Chondrocyte (in vitro differentiated cells): ENCODE measurements at regions not wholly inside any gene's neighbourhood (a gene's known extent, or its start where the extent isn't known, plus 50 kb on each side); places are given as distances from the start of the nearest gene placed in this dataset.

ENCODE experiments used
- DNase-seq: peaks from one replicate; pipeline ENCODE4 v3.0.0; 2021; ENCODE audit warnings: mixed read lengths, low spot score
- H3K27ac Mint-ChIP-seq: one replicate; pipeline ENCODE4 v1.8.0; 2021; ENCODE audit warnings: mild to moderate bottlenecking, moderate library complexity, mixed read lengths; ENCODE audit not compliant: unreplicated experiment
- H3K27me3 Mint-ChIP-seq: 2 replicates; pipeline ENCODE4 v1.8.0; 2021; ENCODE audit warnings: low read depth, mixed read lengths
- H3K36me3 Mint-ChIP-seq: 2 replicates; pipeline ENCODE4 v1.8.0; 2021; ENCODE audit warnings: low read depth, mixed read lengths
- H3K4me1 Mint-ChIP-seq: 2 replicates; pipeline ENCODE4 v1.8.0; 2021; ENCODE audit warnings: low read depth, mild to moderate bottlenecking, mixed read lengths
- H3K4me3 Mint-ChIP-seq: one replicate; pipeline ENCODE4 v1.8.0; 2021; ENCODE audit warnings: mild to moderate bottlenecking, moderate library complexity, mixed read lengths; ENCODE audit not compliant: unreplicated experiment
- H3K9me3 Mint-ChIP-seq: 2 replicates; pipeline ENCODE4 v1.8.0; 2021; ENCODE audit warnings: low read depth, mixed read lengths
- TF ChIP-seq, protein P1 (sequence below): fragments of 200-600 bp; sonication (generic); IDR thresholded peaks from 2 replicates; pipeline ENCODE4 v1.5.0; 2021; ENCODE audit warnings: antibody characterized with exemption, mild to moderate bottlenecking, moderate library complexity

DNA sequence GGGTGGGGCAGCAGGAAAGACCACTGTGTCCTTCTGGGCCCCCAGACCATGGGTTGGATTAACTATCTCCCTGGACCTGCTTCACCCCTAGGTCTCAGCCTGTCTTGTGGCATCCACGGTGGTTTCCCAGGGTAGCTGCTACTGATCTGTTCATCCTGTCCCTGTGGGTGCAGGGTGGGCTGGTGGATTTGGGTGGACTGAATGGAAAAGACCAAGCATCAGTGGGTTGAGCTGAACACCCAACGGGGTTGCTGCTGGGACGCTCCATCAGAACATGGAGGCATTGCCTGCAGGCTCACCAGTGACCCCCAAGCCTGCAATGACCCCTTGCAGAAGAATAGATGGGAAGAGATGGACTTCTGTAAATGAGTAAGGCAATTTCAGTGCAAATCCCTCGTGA, 812.1 kb downstream of the TBC1D22A start:
- Mint-ChIP-seq H3K27ac (no peak overlapping the region), H3K27me3 (no peaks in the 10 kb centered on the region), H3K9me3 (peaks cover 31% of the 10 kb centered on the region), H3K4me3 (no peak overlapping the region), H3K4me1 (no peaks in the 10 kb centered on the region), H3K36me3 (peaks cover 2% of the 10 kb centered on the region)
- DNase-seq: no peak
- TF ChIP-seq, protein P1, sequence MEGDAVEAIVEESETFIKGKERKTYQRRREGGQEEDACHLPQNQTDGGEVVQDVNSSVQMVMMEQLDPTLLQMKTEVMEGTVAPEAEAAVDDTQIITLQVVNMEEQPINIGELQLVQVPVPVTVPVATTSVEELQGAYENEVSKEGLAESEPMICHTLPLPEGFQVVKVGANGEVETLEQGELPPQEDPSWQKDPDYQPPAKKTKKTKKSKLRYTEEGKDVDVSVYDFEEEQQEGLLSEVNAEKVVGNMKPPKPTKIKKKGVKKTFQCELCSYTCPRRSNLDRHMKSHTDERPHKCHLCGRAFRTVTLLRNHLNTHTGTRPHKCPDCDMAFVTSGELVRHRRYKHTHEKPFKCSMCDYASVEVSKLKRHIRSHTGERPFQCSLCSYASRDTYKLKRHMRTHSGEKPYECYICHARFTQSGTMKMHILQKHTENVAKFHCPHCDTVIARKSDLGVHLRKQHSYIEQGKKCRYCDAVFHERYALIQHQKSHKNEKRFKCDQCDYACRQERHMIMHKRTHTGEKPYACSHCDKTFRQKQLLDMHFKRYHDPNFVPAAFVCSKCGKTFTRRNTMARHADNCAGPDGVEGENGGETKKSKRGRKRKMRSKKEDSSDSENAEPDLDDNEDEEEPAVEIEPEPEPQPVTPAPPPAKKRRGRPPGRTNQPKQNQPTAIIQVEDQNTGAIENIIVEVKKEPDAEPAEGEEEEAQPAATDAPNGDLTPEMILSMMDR: no peak

DNA sequence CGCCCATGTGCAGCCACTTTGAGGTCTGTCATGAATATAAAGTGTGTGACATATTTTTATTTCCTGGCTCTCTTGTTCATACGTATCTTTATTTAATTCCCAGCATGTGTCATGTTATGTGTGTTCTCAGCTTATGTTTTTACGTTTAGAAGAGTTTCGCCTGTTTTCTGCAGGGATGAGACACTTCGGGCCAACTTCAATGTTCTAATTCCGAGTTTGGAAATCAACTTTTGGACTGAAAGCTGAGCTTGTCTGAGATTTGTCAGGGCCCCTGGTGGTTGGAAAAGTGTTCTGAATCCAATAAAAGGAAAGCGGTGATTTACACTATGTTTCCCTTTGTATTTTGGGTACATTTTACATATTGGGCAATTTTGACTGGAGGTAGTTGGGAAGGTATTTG, 810.7 kb downstream of the TBC1D22A start:
- no peak for DNase-seq
- Mint-ChIP-seq H3K36me3 (peaks cover 2% of the 10 kb centered on the region), H3K27ac (no peak overlapping the region), H3K27me3 (no peaks in the 10 kb centered on the region), H3K9me3 (peaks cover 29% of the 10 kb centered on the region), H3K4me1 (no peaks in the 10 kb centered on the region), H3K4me3 (no peak overlapping the region)
- TF ChIP-seq, protein P1: no peak

DNA sequence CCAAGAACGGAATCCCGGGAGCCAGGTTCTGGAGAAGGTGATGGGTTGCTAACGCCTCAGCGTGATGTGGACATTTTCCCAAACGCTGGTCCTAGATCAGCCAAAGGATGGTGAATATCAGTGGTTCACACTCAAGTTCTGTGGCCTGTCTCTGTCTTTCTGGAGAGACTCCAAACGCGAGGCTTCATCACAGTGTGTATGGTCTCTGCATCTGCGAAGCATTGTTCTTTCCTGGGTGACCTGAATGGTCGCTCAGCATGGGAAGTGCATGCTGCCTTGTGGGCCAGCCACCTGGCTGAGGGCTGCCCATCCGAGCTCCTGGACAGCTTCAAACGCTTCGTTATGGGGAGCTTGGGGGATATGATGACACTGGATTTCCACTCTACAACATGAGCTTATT, 810.0 kb downstream of the TBC1D22A start:
- TF ChIP-seq, protein P1: no peak
- H3K27ac Mint-ChIP-seq: no peak overlapping the region
- peaks cover 28% of the 10 kb centered on the region for H3K9me3 Mint-ChIP-seq
- peaks cover 2% of the 10 kb centered on the region for H3K36me3 Mint-ChIP-seq
- no peaks in the 10 kb centered on the region for H3K4me1 Mint-ChIP-seq
- no peaks in the 10 kb centered on the region for H3K27me3 Mint-ChIP-seq
- H3K4me3 Mint-ChIP-seq: no peak overlapping the region
- no peak for DNase-seq

DNA sequence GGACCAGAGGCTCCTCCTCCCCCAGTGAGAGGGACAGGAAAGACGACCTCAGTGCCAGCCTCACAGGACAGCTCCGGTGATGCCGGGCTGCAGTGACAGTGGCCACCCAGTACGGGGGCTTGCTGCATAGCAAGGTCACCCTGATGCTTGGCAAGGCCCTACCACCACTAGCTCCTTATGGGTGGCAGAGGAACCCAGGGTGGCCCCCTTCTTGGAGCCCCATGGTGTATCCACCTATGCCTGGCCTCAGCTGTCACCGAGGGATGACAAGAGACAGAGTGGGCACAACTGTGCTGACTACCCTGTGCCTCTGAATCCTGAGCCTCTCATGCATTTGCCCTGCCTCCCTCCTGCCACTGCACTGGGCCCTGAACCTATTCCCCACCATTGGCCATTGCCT, 809.2 kb downstream of the TBC1D22A start:
- Mint-ChIP-seq H3K27ac (no peak overlapping the region), H3K4me3 (no peak overlapping the region), H3K36me3 (peaks cover 2% of the 10 kb centered on the region), H3K27me3 (no peaks in the 10 kb centered on the region), H3K4me1 (no peaks in the 10 kb centered on the region), H3K9me3 (peaks cover 24% of the 10 kb centered on the region)
- TF ChIP-seq, protein P1: no peak
- no peak for DNase-seq

DNA sequence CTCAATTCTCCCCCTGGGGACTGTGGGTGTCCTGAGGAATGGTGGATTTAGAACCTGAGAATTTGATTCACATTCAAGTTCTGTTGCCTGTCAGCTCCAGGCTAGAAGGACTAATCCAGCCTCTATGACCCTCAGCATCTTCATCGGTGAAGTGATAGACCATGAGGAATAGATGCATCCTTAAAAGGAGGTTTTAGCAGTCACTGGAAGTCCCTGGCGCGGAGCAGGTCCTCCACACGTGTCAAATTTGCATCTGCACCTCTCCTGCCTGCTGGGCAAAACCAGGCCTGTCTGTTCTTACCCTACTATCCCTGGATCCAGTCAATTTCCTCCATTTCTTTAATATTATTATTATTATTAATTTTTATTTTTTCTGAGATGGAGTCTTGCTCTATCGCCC, 808.4 kb downstream of the TBC1D22A start:
- Mint-ChIP-seq H3K4me1 (no peaks in the 10 kb centered on the region), H3K4me3 (no peak overlapping the region), H3K36me3 (peaks cover 2% of the 10 kb centered on the region), H3K27ac (no peak overlapping the region), H3K9me3 (peaks cover 23% of the 10 kb centered on the region), H3K27me3 (no peaks in the 10 kb centered on the region)
- TF ChIP-seq, protein P1: no peak
- DNase-seq: no peak
